ENCODE measurements at regions not wholly inside any gene's neighbourhood (a gene's known extent, or its start where the extent isn't known, plus 50 kb on each side); places are given as distances from the start of the nearest gene placed in this dataset.

GRCh38 chrX:155695419-155695818 is 82.7 kb upstream of the TMLHE start:
- Histone ChIP-seq H2BK5ac (ENCODE audit: low read depth, low read length, poor library complexity, severe bottlenecking) (no peak overlapping the region), H3K14ac (replicated peaks; ENCODE audit: low read depth, low read length) (no peak overlapping the region), H3K4me3 (ENCODE audit: insufficient read depth, low read depth, low read length) (no peak overlapping the region), H3K27ac (ENCODE audit: insufficient read depth, low read length) (no peak overlapping the region), H2BK20ac (ENCODE audit: low read depth, low read length) (no peak overlapping the region), H2AK9ac (replicated peaks; ENCODE audit: low read depth, low read length, poor library complexity) (no peak overlapping the region), H4K91ac (ENCODE audit: insufficient read depth, low read depth, low read length) (no peak overlapping the region), H2BK15ac (ENCODE audit: low read depth, low read length) (no peak overlapping the region), H3K9me1 (ENCODE audit: insufficient read depth, low read length) (no peaks in the 10 kb centered on the region), H2BK120ac (ENCODE audit: low read depth, low read length) (no peak overlapping the region), H2AFZ (replicated peaks; ENCODE audit: low read length, poor library complexity) (no peak overlapping the region), H3K56ac (ENCODE audit: extremely low read depth, insufficient read depth, low read length) (no peak overlapping the region), H2AK5ac (ENCODE audit: low read depth, low read length) (no peak overlapping the region), H3K36me3 (ENCODE audit: control insufficient read depth, insufficient read depth, low read length) (no peaks in the 10 kb centered on the region), H4K5ac (ENCODE audit: low read depth, low read length) (no peak overlapping the region), H3K9ac (ENCODE audit: low read depth, low read length) (no peak overlapping the region), H3K23ac (ENCODE audit: low read depth, low read length) (no peak overlapping the region), H3K79me1 (ENCODE audit: low read depth in 1 of 2, low read length in 2 of 2) (no peaks in the 10 kb centered on the region), H3K27me3 (ENCODE audit: control insufficient read depth, insufficient read depth, low read length) (no peaks in the 10 kb centered on the region), H3K18ac (ENCODE audit: low read depth, low read length) (no peak overlapping the region), H3K9me3 (ENCODE audit: control insufficient read depth, insufficient read depth, low read length) (peaks cover 2% of the 10 kb centered on the region; the same call in 1 of the 2 replicates), H4K20me1 (ENCODE audit: insufficient read depth, low read length) (no peaks in the 10 kb centered on the region), H4K8ac (ENCODE audit: low read depth in 2 of 2, low read length in 2 of 2) (no peak overlapping the region), H3K4ac (ENCODE audit: low read depth, low read length) (no peak overlapping the region), H3K4me1 (ENCODE audit: control insufficient read depth, insufficient read depth, low read length) (no peaks in the 10 kb centered on the region), H3K4me2 (ENCODE audit: low read depth, low read length) (no peak overlapping the region)
- in situ Hi-C loops (cut with MboI; ENCODE audit: low sequenced_read_pairs) (no loop called here), intact Hi-C loops (cut with micrococcal nuclease) (no loop called here), dilution Hi-C loops (cut with HindIII; ENCODE audit: low sequenced_read_pairs, unreplicated experiment) (no loop called here)
- WGBS, 2 experiments (ENCODE audit: extremely low coverage in 2 of 2, insufficient read length in 1 of 2), result no CpG with 5 or more reads among the region's 1 CpG
- no peak for TF ChIP-seq BHLHE40 (IDR thresholded peaks at IDR 0.05; ENCODE audit: low read depth, low read length)
- no peak for TF ChIP-seq RCOR1 (IDR thresholded peaks at IDR 0.05; ENCODE audit: insufficient replicate concordance, low read length)
- TF ChIP-seq SMC3 (IDR thresholded peaks at IDR 0.05; ENCODE audit: low read depth, low read length), result no peak
- TF ChIP-seq CEBPB (IDR thresholded peaks at IDR 0.05; ENCODE audit: low read depth, low read length), result no peak
- no peak for TF ChIP-seq RFX5 (IDR thresholded peaks at IDR 0.05; ENCODE audit: low read depth, low read length)
- TF ChIP-seq POLR2A (IDR thresholded peaks at IDR 0.05; ENCODE audit: low read depth, low read length), result no peak
- no peak for TF ChIP-seq ELK1 (IDR thresholded peaks at IDR 0.05; ENCODE audit: borderline replicate concordance, low read depth, low read length)
- TF ChIP-seq RAD21 (IDR thresholded peaks at IDR 0.05; ENCODE audit: low read length), result no peak
- TF ChIP-seq CHD1 (IDR thresholded peaks at IDR 0.05; ENCODE audit: low read depth, low read length), result no peak
- TF ChIP-seq FOS (IDR thresholded peaks at IDR 0.05; ENCODE audit: low read depth, low read length), result no peak
- DNase-seq (no peak), ATAC-seq (ENCODE audit: low read depth) (no peak)
- CTCF ChIA-PET, result no interaction called here
- POLR2A ChIA-PET (ENCODE audit: unreplicated experiment), result no interaction called here
- no TSS peak for BruUV-seq (replicated peaks)
